Muscle of arm (tissue), 1 donor: ENCODE measurements at regions not wholly inside any gene's neighbourhood (a gene's known extent, or its start where the extent isn't known, plus 50 kb on each side); places are given as distances from the start of the nearest gene placed in this dataset.
"Not testable (repeated sequence)": the region's sequence is repeated elsewhere in the genome, so short reads cannot be mapped to it uniquely, and the experiment has no call there.

Experiments
- DNase-seq: peaks from one replicate; pipeline ENCODE4 v3.0.0-alpha.2; 2013

DNA sequence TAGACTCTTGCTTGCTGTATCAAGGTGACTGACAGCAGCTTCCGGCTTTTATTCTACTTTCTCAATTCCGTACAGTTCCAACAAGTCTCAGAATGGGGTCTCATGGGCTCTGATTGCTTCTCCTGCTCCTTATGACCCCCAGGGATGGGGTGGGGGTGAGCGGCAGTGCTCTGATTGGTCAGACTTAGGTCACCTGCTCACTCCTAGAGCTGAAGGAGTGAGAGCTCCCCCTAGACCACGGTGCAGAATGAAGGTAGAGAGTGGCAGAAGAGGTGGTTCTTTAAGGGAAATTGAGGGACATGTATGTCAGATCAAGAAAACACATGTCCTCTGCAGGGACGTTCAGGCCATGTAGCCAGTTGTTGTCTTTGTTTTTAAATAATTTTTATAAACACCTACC, 115.2 kb downstream of the C9orf152 start:
- DNase-seq = no peak

- no peak for DNase-seq
Measured at GRCh38 chr9:110093417-110093816, 114.5 kb downstream of the C9orf152 start.

- DNase-seq = no peak
Measured at GRCh38 chr9:110093871-110094270, 114.1 kb downstream of the C9orf152 start.

DNA sequence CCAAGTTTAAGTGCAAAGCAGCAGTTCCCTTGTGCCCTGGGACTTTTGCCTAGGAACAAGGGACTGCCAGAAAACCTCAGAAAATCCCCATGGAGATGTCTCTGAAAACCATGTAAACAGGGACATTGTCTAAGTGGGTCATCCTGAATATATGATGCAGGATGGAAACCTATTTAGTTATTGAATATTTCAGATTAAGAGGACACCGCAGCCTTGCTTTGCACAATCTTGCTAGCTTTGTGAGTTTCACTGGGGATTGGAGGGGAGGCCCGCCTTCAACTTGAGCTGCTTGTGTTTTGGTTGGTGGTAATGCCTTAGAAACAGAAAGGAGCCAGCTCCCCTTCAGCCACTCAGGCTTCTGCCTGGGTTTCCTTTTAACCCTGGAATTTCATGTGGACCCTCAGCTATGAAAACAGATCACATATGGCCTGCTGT, 112.8 kb downstream of the C9orf152 start:
- DNase-seq = no peak

GRCh38 chr9:110095776-110096175, 112.2 kb downstream of the C9orf152 start:
- DNase-seq = no peak

DNA sequence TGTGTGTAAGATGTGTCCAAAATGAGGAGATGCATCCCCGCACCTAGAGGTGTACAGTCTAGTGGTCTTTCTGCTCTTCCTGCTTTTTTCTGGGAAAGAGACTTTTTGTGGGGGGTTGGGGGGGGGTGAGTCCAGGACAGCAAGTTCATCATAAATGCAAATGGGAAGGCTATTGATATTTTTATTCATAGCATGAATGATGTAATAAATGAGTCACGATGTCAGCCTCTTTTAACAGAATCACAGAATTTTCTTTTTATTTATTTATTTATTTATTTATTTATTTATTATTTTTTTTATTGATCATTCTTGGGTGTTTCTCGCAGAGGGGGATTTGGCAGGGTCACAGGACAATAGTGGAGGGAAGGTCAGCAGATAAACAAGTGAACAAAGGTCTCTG, 111.3 kb downstream of the C9orf152 start:
- not testable (repeated sequence) for DNase-seq

DNA sequence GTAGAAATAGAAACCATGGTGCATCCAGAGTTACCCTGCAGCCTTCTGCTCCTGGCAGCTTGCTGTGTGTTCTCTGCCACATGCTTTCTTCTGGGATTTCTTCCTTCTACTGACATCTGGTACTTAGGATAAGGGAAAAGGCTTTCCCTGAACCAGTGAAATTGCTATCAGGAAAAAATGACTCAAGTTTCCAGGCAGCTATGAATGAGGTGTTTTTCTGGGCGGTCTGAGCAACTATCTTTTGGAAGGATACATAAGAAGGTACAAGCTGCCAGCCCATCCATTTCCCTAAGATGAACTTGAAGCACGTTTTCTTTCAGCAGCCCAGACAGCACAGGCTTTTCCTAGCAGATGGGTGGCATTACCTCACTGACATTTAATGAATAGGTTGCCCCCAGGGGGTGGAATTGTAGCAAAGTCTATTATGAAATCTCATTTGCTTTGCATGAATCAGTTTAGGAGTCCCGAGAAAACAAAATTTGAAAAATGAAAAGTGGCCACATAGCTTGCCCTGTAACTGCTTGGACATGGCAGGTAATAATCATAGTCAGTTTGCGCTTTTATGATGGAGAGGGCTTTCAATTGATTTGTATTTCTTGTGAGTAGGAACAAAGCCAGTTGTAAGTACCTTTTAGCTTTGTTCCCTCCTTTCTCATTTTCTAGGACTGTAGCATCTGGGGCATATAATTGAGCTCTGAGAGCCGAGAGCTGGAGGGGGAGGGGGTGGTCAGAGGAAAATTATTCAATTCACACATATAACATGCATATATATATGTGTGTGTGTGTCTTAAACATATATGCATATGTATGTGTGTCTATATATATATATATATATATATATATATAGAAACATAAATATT, 108.5 kb downstream of the C9orf152 start:
- DNase-seq = peak; percentile 71

DNA sequence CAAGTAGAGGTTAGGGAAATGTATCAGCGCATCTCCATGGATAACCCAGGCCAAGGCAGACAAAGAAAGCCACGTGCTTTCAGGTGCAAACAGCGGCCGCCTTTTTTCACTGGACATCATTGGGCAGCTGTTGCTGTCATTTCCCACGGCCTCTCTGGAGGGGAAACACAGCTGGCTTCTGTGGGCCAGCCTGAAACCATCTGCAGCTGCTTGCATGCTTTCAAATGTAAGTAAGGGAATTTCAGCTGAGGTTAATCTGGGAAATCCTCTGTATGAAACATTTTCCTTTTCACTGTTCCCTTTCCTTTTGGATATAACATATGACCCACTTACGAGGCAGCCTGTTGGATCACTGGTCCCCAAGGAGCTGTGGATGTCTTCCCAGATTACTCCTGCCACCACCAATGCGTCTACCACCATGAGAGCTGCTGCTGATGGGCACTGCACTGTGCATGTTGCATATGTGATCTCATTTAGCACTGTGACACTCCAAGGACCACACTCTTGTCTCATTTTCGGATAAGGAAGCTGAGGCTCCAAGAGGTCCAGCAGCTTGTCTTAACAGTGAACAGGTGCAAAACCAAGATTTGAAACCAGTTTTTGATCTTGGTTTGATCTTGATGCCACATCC, 106.3 kb downstream of the C9orf152 start:
- peak; percentile 86 for DNase-seq

DNA sequence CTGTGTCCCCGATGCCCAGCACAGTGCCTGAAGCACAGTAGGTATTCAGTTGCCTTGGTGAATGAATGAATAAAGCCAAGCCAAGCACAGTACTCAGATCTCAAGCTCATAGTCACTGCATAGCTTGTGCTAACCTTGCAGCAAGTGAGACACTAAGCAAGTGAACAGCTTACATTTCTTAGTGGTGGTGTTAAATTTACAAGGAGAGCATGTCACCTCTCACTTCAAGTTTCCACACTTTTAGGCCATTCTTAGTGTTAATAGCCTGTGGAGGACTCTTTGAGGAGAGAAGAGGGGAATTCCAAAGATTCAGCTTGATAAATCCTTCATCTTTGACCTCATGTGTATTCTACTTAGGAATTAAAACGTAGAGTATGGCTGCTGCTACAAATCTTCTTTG, 104.7 kb downstream of the C9orf152 start:
- no peak for DNase-seq

- DNase-seq = no peak
Measured at GRCh38 chr9:110104261-110104809, 103.6 kb downstream of the C9orf152 start.

DNA sequence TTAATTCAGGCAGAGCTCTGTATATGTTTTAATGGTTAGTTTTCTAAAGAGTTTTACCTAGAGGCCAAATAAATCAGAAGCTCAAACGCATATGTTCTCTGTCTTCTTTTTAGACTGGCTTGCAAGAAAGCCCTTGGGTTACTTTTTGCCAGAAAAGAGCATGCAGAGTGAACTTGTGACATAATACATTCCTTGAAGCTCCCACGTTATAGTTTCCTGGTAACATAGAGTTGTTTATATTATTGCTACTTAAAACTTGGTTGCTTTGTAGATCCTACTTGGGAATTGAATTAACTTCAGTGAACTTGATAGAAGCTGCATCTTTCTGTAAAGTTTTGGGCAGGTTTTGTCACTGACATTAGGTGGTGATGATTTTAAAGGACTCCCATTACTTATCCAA, 102.9 kb downstream of the C9orf152 start:
- DNase-seq = peak; percentile 67

DNA sequence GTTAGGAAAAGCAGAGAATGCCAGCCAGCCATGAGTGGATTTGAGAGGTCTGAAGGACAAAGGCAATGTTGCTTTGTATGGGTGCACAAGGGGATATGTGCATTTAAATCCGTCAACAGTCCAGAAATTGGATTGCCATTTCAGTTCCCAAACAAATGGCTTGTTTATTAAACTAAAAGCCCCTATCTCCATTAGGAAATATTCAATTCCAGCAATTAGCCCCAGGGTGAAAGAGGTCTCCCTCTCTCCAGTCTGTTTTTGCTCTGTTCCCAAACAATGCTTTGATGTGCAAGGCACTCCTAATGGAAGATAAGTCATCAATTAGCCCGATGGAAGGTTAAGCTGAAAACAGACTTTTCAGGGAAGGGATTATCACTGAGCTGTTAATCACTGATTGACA, 101.3 kb downstream of the C9orf152 start:
- DNase-seq = no peak

DNA sequence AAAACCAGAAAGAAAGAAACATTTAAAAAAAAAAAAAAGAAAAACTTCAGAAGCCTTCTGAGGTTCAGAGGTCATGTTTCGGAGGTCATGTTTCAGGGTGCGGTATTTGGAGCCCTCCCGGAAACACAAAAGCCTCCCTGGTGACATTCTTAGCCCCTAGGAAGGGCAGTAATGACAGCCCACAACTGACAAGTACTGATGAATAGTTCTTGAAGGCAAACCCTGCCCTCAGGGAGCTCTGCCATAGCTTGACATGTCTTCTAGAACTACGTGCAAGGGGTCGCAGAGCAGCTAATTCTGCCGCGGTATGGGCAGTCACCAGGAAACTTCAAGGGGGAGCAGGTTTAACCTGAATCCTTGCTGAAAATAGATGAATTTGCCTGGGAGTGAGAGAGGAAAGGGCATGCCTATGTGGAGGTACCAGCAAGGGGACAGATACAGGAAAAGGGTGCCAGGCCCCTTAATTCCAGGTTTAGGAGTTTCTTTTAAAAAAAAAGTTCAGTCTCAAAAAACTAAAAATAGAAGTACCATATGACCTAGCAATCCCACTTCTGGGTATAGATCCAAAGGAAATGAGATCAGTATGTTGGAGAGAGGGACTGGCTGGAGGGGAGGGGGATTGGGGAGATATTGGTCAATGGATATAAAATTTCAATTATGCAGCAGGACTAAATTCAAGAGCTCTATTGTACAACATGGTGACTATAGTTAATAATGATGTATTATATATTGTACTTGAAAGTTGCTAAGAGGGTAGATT, 98.4 kb downstream of the C9orf152 start:
- DNase-seq = no peak

GRCh38 chr9:110110154-110110553, 97.8 kb downstream of the C9orf152 start:
- no peak for DNase-seq

DNA sequence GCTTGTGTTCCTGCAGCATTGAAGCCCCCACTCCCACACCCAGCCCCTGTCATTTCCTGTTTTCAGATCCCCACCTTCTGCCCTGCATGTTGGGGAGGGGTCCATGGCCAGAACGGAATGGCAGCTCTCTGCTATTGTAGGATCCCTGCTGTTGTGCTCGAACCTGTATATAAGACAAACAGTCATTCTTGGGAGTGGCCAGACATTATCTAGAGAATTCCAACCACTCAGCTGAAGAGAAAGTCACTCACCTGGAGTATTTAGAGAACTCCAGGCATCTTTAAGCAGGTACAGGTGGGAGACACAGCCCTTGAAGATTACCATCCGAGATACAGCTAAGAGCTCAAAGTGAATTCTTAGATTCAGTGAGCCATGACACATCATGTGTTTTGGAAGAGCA, 96.1 kb downstream of the C9orf152 start:
- no peak for DNase-seq

DNA sequence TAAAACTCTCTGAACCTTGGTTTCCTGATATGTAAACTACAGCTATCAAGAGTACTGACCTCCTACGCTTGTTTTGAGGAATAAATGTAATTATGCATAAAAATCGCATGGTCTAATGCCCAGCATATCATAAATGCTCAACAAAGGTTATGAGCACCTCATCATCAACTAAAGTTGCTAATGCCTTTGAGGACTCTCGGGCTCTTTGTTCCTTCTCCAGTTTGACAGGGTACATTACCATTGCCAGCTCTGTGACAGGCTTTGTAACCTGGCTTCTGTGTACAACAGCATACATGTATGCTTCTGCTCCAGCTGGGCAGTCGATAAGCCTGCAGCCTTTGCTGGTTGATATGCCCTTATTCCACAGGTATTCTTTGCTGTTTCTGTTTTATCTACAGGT, 95.2 kb downstream of the C9orf152 start:
- DNase-seq = no peak

DNA sequence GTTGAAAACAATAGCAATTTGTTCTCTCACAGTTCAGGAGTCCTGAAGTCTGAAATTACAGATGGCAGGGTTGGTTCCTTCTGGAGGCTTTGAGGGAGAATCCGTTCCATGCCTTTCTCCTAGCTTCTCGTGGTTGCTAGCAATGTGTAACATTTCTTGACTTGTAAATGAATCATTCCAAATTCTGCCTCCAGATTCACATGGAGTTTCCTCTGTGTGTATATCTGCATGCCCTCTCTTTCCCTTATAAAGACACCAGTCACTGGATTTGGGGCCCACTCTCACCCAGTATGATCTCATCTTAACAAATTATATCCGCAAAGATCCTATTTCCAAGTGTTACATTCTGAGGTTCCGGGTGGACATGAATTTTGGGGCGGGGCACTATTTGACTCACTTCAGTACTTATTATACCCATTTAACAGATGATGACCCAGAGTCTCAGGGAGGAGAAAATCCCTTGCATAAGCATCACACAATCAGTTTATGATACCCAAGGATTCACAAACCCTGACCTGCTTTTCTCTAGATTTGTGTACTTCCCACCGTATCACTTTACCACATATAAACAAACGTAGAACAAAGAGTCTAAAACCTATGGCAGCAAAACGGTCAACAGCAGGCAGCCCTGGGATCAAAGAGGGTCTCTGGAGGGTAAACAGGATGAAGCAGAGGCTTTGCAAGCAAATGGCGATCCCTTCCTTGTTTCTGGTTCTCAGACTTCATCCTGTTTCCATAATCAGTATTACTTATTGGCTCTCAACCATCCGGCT, 93.7 kb downstream of the C9orf152 start:
- DNase-seq = no peak

GRCh38 chr9:110114859-110115201, 93.1 kb downstream of the C9orf152 start:
- DNase-seq = peak; percentile 73

DNA sequence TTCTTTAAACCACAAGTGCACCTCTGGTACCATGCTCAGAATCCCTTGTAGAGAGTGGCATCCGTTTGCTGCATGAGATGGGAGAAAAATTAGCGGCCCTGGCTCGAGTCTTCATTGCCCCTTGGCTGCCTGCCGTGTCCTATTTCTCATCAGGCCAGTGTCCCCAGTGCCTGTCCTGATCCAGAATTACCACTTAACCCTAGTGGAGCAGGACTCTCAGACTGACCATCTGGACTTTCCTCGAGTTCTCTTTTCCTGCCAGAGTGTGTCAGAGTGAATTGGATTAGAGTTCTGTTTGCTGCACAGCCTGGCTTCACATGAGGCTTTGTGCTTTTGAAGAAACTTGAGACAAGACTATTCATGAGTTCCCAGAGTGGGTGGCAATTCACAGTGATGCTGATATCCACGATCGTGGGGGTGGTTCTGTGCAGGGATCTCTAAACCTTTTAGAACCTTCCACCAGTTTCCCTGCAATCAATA, 92.6 kb downstream of the C9orf152 start:
- DNase-seq = peak; percentile 72

DNA sequence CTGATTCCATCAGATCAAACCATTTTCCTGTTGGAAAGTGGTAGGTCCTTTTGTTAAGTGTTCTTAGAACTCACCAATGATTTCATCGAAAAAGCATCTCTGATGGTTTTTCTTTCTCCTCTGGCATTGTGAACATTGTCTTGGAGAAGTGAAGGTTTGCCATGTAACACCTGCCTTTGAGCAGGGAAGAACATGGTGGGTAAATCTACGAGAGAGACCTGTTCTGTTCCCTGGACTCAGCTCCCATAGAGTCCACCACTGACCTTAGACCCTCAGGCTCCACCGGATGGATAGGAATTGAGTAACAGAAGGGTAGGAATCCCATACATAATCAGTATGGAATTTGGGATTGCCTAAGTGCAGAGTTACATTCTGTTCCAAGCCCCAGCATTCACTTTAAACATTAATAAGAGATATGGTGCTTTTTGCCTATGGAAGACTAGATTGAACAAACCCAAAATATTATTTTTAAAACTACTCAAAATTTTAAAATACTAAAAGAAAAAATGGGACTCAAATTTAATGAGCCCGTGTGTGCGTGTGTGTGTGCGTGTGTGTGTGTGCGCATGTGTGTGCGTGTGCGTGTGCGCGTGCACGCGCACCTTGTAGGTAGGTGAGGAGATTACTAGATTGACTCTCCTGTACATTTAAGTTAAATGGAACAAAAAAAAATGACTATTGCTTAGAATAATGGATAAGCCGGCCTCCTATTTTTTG, 92.0 kb downstream of the C9orf152 start:
- no peak for DNase-seq

GRCh38 chr9:110116543-110116885, 91.4 kb downstream of the C9orf152 start:
- peak; percentile 85 for DNase-seq
